HG02981 (cell line): ENCODE measurements at regions not wholly inside any gene's neighbourhood (a gene's known extent, or its start where the extent isn't known, plus 50 kb on each side); places are given as distances from the start of the nearest gene placed in this dataset.

ENCODE experiments used
- ATAC-seq: cut with Tn5 transposase; IDR thresholded peaks from one replicate; pipeline ENCODE4 v1.9.1; 2021; ENCODE audit warnings: mild to moderate bottlenecking, moderate library complexity; ENCODE audit not compliant: unreplicated experiment

- no peak for ATAC-seq
Measured at GRCh38 chr2:204453730-204454167, 91.5 kb upstream of the PARD3B start.

- ATAC-seq: no peak
Measured at GRCh38 chr2:204454672-204455380, 90.4 kb upstream of the PARD3B start.

GRCh38 chr2:204468746-204469429 is 76.4 kb upstream of the PARD3B start:
- ATAC-seq: no peak

GRCh38 chr2:204470178-204470620 is 75.1 kb upstream of the PARD3B start:
- no peak for ATAC-seq

- no peak for ATAC-seq
Measured at GRCh38 chr2:204470621-204471196, 74.6 kb upstream of the PARD3B start.

- ATAC-seq: no peak
Measured at GRCh38 chr2:204472375-204472774, 72.9 kb upstream of the PARD3B start.

GRCh38 chr2:204473224-204473623 is 72.1 kb upstream of the PARD3B start:
- no peak for ATAC-seq

GRCh38 chr2:204475399-204475798 is 69.9 kb upstream of the PARD3B start:
- ATAC-seq: no peak

- ATAC-seq: no peak
Measured at GRCh38 chr2:204477358-204477950, 67.8 kb upstream of the PARD3B start.

- no peak for ATAC-seq
Measured at GRCh38 chr2:204479557-204479956, 65.7 kb upstream of the PARD3B start.

- no peak for ATAC-seq
Measured at GRCh38 chr2:204480676-204481075, 64.6 kb upstream of the PARD3B start.

GRCh38 chr2:204483608-204484081 is 61.6 kb upstream of the PARD3B start:
- ATAC-seq: no peak

GRCh38 chr2:204486321-204486720 is 59.0 kb upstream of the PARD3B start:
- ATAC-seq: no peak

GRCh38 chr2:204486805-204487204 is 58.5 kb upstream of the PARD3B start:
- no peak for ATAC-seq

- ATAC-seq: no peak
Measured at GRCh38 chr2:204487447-204488229, 57.6 kb upstream of the PARD3B start.

- no peak for ATAC-seq
Measured at GRCh38 chr2:204491528-204491927, 53.7 kb upstream of the PARD3B start.

GRCh38 chr2:204492417-204492816 is 52.9 kb upstream of the PARD3B start:
- ATAC-seq: no peak

- no peak for ATAC-seq
Measured at GRCh38 chr2:204494681-204495080, 50.6 kb upstream of the PARD3B start.

- no peak for ATAC-seq
Measured at GRCh38 chr2:204495381-204495780, 49.9 kb upstream of the PARD3B start.
